HEK293T (cell line): ENCODE measurements at regions not wholly inside any gene's neighbourhood (a gene's known extent, or its start where the extent isn't known, plus 50 kb on each side); places are given as distances from the start of the nearest gene placed in this dataset.

ENCODE experiments used
- FOXA1 ChIP-seq: fragments of 450-650 bp; IDR thresholded peaks from 2 replicates; pipeline ENCODE4 v1.6.1; 2016; ENCODE audit warnings: mild to moderate bottlenecking
- FOXK2 ChIP-seq: fragments of 450-650 bp; IDR thresholded peaks from 2 replicates; pipeline ENCODE4 v1.6.1; 2016; ENCODE audit warnings: mild to moderate bottlenecking
- FOXM1 ChIP-seq: fragments of 450-650 bp; IDR thresholded peaks from 2 replicates; pipeline ENCODE4 v1.6.1; 2017; ENCODE audit warnings: mild to moderate bottlenecking, borderline replicate concordance
- NFRKB ChIP-seq: fragments of 450-650 bp; IDR thresholded peaks from 2 replicates; pipeline ENCODE4 v1.6.1; 2016; ENCODE audit warnings: mild to moderate bottlenecking, moderate library complexity
- SP1 ChIP-seq: fragments of 450-650 bp; IDR thresholded peaks from 2 replicates; pipeline ENCODE4 v1.6.1; 2017
- SUZ12 ChIP-seq: fragments of 450-650 bp; IDR thresholded peaks from 2 replicates; pipeline ENCODE4 v1.6.1; 2016; ENCODE audit warnings: mild to moderate bottlenecking
- TARDBP ChIP-seq: fragments of 450-650 bp; IDR thresholded peaks from 2 replicates; pipeline ENCODE4 v1.6.1; 2016
- TF ChIP-seq, protein P1 (sequence below): fragments of 450-650 bp; IDR thresholded peaks from 2 replicates; pipeline ENCODE4 v1.6.1; 2016

DNA sequence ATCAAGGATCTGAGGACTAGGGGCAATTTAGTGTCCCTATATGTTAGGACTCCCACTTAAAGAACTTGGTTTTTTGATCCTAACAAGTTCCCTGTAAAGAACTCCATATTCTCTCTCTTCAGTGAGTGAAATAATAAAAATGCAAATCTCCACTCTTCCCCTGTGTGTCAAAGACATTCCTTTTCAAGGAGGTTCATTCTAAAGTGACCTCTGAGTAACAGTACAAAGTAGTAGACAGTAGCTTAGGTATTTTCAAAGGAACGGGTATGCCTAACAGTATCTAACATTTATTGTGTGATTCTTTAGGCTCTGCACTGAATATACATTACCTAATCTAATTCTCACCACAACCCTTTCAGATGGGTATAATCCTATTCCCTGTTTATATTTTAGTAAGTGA lies 58.4 kb upstream of the SCOC start:
- TF ChIP-seq FOXA1 (no peak), FOXM1 (no peak), SUZ12 (no peak), SP1 (no peak), NFRKB (no peak), FOXK2 (no peak), TARDBP (no peak)
- TF ChIP-seq, protein P1, sequence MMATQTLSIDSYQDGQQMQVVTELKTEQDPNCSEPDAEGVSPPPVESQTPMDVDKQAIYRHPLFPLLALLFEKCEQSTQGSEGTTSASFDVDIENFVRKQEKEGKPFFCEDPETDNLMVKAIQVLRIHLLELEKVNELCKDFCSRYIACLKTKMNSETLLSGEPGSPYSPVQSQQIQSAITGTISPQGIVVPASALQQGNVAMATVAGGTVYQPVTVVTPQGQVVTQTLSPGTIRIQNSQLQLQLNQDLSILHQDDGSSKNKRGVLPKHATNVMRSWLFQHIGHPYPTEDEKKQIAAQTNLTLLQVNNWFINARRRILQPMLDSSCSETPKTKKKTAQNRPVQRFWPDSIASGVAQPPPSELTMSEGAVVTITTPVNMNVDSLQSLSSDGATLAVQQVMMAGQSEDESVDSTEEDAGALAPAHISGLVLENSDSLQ, result no peak
